HG03095 (cell line): ENCODE measurements at regions not wholly inside any gene's neighbourhood (a gene's known extent, or its start where the extent isn't known, plus 50 kb on each side); places are given as distances from the start of the nearest gene placed in this dataset.

Source experiments
- ATAC-seq: cut with Tn5 transposase; IDR thresholded peaks from one replicate; pipeline ENCODE4 v1.9.1; 2021; ENCODE audit warnings: moderate library complexity; ENCODE audit not compliant: unreplicated experiment

DNA sequence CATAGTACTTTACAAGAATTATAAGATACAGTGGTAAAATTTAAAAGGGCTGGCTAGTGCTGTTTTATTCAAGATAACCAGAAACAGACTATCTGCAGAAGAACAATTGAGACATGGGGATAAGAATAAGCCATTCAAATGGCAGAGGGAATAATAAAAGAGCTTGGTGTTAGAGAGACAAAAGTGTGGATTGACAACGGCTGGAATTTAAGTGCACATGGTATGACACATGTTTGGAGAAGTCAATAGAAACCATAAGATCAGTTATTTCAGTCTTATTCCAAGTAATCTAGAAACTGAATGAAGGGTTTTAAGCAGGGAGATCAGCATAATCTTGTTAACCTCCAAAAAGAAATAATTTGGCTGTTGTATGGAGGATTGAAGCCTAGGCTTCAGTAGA is 1205.5 kb upstream of the CITED2 start:
- no peak for ATAC-seq

DNA sequence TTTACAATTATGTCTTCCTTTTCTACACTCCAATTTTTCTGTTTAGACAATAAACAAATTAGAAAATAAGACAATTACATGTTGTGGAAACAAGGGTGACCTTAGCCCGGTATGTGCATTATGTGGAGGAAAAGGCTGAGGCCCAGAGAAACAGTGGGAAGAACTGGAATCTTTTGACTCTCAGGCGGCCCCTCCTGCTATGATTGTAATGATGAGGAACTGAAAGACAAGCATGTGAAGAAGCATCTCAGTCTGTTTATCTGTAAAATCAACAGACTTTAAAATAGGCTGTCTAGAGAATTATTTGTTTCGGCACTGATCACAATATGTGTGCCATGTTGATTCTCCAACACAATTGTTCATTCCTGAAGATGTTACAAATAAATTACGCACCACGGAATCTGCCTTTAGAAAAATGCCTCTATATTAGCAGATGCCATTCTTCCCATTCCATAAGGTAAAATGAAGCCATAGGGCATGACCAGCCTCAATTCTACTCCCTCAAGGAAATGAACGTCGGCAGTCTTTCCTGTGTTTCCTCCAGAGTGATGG is 1201.6 kb upstream of the CITED2 start:
- ATAC-seq: no peak

DNA sequence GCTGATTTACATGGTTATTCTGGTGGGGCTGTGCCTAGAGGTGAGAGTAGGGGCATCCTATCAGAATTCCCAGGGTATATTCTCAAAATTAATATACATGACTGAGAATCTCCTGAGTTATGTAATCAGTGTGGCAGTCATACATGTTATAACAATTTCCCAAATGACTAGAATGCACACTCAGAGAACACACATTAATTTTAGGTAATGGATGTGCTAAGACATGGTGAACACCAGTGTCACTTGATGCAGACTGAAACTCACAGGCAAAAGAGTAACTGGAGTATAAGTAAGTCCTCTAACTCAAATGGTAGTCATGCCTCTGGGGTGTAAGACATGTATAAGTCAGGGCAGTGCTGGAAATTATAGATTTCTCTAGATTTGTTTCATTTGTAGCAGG is 1198.4 kb upstream of the CITED2 start:
- no peak for ATAC-seq

DNA sequence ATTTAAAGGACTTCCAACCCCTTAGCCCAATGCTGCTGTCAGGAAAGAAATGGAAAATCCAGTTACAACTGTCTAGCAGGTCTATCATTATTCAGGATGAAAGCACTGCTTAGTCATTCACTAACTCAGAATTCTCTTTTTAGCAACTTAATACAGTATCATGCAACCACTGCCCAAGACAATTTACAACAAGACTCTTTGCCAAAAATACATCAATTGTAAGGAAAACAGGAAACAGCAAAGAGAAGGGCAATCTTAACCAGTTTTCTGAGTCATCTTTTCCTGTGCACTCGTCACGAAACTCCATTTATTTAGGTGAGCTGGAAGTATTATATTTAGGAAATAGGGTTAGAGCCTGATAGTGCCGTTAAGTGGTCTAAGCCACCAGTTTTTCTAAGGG is 1197.7 kb upstream of the CITED2 start:
- no peak for ATAC-seq

DNA sequence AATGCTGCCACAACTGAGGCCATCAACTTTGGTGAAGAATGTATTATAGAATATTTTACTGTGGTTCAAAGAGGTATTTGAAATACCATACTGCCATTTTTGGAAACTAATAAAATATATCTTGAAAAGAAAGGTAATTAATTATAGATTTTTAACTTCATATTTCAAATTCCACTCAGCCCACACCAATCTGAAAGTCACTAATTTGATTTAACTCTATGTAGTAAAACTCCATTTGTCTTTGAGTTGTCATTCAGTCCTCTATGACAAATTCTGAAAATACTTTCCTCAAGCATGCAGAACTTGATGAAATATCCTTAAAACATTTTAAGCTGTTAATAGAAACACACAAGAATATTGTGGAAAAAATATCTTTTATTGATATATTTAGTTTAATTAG is 1196.7 kb upstream of the CITED2 start:
- no peak for ATAC-seq

DNA sequence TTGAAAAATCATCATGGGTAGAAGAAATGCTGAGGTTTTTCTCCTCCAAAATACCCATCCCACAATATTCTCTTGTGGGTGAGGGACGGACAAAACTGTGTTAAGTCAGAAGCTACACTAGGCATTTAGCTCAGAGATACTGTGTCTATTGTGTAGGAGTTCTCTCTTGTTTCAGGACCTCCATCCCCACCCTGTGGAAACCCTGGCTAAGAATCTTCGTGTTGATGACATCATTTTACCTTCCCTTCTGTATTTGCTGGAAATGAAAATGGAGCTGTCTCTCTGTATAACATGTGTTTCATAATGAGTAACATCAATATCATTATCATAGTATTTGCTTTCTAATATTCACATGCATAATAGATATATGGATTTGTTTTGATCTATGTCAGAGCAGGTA is 1193.0 kb upstream of the CITED2 start:
- ATAC-seq: no peak

DNA sequence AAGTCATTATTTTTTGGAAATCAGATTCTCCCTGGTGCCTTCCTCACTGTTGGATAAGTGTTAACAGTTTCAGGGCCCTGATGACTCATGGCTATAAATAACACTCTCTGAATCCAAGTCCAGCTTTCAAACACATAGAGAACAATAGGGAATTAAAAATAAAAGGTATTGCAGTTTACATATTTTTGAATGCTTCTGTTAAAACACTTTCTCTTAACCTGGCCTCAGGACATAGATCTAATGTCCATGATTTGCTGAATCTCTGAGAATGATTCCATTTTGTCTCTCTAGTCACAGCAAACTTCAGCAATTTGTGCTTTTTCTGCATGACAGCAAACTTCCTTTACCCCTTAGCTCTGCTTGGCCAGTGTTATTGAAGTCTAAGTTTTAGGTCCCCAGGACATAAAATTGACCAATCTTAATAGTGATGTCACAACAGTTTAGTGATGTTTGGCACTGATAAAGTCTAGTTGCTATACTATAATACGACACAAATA is 1192.4 kb upstream of the CITED2 start:
- no peak for ATAC-seq

DNA sequence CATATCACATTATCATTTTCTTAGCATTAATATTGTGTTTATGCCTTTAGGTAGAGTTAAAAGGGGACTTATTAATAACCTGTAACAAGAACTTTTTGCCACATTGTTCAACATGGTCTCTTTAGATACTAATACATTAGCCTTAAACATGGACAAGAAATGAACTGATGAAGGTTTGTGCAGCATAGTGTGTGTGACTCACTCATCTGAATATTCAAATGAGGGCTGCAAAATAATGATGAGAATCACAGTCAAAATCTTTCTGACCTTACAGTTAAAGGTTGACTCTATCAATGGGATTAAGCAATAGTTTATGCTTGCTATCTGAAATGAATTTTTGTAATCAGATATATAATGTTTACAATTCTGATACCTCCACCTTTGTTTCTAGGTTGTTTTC is 1189.3 kb upstream of the CITED2 start:
- no peak for ATAC-seq

DNA sequence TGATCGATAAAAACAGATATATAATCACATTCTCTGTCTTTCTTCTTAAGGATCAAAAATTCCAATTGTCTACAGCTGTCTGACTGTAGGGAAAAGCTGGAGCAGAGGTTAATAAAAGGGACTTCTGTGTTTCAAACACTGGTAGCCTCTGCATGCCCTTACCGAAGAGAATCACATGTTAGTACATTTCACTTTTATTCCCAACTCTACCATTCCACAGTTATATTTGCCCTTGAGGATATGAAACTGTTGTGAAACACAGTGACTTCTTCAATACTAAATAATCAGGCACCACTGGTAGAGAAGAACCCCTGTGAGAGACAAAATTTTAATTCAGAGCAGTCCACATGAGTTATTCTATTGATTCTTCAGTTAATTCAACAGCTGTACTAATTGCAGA is 1187.3 kb upstream of the CITED2 start:
- ATAC-seq: no peak

DNA sequence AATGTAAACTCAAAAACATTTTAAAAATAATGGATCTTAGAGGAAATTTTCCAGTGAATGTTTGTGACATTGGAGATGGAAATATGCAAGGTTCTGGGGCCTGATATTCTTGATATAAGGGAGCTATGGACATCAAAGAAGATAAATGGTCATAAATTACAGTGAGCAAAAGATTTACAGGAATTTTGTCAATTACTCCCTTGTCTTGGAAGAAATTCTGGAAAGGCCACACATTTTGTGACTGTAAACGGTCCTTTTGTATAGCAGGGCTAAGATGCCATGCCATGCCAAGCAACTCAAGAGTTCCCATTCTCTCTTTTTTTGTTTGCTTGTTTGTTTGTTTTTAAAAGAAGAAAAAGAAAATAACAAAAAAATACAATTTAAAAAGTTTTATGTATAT is 1186.2 kb upstream of the CITED2 start:
- no peak for ATAC-seq

DNA sequence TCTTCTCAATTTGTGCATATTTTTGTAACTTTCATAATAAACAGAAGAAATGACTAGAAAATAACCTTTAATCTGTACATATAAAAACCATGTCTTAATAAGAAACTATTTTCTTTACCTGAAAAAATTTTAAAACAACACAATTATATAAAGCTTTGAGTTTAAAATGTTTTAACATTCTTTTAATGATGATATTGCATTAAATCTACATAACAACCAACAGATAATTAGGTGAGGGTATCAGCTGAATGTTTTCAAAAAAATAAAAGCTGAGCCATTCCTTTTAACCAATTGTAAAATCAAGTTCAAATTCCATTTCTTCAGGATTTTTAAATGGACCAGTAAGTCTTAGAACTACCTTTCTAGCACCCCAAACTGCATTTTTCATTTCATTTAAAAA is 1185.0 kb upstream of the CITED2 start:
- ATAC-seq: no peak

DNA sequence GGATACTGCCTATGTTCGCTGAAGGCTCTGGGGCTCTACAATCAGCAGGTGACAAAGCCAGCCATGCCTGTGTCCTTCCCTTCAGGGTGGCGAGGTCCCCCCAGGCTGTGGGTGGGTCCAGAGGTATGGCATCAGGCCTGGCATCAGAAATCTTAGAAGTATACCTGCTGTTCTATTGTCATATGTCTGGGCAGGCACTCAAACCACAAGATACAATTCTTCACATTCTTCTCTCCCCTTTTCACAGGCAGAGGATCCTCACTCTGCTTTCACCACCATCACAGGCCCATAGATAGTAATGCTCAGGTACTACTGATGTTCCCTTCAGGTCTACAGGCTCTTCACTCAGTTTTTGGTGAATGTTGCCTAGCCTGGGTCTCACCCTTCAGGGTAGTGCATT is 1180.0 kb upstream of the CITED2 start:
- no peak for ATAC-seq

DNA sequence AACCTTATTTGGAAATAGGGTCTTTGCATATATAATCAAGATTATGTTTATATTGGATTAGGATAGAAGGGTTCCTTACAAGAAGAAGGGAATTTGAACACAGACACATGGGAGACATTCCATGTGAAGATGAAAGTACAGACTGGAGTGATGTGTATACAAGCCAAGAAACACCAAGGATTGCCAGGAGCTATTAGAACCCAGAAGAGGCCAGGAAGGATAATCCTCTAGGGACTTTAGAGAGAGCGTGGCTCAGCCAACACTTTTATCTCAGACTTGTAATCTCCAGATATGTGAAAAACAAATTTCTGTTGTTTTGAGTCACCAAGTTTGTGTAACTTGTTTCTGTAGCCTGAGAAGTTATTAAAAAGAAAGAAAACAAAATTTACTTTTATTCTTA is 1173.9 kb upstream of the CITED2 start:
- ATAC-seq: no peak

DNA sequence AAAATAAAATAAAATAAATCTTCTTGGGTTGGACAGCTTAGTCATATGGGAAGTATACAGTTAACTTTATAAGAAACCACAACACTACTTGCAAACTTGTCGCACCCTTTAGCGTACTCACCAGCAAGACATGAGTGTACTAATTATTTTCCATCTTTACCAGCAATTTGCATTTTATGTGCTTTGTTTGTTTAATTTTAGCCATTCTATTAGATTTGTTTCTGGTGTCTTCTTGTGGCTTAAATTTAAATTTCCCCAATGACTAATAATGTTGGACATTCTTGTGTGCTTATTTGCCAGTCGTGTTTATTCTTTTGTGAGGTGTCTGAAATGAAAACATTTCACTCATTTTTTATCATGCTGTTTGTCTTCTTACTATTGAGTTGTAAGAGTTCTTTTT is 1172.2 kb upstream of the CITED2 start:
- no peak for ATAC-seq

DNA sequence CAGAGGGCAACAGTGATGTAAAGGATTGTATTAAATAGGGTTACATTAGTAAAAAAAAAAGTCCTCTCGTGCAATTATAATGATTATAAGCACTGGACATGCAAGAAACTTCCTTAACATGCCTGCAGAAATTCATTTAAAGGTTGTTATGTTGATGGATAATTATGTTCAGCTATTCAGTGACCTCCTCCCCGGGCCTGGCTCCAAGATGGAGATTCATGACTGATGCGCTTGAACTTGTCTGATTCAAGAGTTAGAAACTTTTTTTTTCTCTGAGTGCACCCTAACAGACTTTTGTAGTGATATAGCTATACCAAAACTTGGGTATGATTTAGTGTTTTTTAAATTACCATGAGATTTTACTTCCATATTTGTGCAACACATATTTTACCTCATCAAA is 1170.0 kb upstream of the CITED2 start:
- ATAC-seq: no peak

DNA sequence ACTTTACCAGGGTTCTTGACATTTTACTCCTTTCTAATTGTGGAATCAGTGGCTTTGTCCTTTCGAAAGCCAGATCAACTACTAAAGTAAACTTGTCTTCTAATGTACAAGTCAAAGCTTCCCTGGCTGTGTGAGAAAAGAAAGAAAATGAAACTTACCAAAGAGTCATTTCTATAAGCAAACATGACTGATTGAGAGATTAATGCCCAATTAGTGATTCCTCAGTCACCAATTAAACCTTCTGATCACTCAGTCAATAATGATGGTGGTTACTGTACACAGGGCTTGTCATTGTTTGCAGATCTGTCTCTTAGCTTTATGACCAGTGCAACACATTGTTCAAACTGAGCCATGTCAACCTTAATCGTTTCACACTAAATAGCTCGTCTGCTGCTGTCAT is 1168.4 kb upstream of the CITED2 start:
- ATAC-seq: no peak

DNA sequence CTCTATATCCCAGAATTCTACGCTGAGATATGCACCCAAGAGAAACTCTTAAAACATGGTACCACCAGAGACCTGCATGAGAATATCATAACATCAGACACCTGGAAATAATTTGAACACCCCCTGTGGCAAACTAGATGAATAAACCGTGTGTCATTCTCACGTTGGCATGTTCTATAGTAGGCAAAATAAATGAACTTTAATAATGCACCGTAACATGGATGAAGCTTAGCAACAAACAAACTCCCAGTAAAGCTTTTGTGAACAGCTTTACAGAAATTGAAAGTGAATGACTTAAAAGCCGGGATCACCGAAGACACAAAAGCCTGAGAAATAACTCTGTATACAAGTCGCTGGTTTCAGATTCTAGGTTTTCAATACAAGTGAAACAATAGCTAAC is 1166.8 kb upstream of the CITED2 start:
- ATAC-seq: no peak

DNA sequence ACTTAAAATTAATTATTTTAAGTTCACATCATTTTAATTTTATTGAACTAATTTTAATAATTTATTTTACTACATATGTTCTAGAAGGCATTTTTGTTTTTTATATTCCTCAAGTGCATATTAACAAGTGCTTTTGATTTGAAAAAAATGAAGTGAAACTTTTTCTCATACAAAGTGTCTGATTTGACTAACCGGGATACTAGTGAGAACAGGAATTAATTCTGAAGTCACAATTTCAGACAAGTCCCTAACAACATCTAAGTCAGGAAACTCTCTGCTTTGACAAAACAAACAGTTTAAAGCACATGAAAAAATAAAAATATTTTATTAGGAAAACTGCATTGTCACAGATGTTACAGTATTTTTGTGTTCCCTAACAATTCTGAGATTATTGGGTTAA is 1166.3 kb upstream of the CITED2 start:
- no peak for ATAC-seq

DNA sequence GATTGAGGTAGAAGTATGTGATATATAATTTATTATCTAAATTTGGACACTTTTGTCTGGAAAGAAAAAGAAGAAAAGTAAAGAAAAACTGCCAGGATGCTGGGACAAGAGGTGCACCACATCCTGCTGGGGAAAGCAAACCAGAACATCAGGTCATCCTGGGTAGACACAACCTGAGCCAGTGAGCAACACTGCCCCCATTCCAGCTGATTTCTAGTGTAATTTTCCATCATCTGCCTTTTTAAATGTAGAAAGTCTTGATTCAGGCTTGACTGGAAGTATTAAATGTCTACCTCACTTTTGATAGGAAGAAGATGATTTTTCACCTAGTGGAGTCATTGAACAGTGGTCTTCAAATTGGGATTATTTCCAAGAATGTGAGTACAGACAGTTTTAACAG is 1164.5 kb upstream of the CITED2 start:
- ATAC-seq: no peak

DNA sequence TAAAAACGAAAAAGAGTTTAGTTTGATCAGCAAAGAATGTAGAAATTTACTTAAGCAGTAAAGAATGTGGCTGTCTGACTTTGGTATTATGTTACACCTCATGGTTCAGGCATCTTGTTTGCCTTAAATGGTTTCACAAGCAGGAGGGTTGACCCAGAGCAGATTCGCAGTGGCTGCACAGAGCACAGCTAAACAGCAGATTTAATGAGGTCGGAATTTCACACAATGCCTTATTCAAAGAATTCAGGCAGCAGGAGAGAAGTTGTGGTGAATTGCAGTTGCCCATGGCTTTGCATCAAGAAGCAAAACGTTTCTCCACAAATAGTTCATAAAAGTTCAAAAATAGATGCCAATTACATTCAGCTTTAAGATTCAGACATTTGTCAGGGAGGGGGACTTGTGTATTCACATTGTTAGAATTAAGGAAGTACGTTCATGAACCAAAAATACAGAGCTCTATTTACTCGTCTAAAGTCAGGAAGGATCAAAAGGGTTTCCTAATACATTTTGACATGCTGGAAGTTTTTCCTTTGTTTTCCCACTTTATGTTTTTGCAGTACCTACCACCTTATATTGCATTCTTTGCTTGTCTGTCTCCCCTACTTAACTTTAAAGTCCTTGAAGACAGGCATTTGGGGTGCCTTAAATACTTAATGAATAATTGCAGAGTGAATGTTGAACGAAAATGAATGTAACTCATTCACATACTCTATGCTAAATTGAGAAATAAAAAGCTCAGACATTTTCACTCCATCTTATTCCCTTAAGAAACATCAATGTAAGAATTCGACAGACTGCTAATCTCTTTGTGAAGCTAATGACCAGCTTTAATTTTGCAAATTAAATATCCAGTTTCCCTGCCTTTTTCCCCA is 1163.6 kb upstream of the CITED2 start:
- ATAC-seq: no peak

DNA sequence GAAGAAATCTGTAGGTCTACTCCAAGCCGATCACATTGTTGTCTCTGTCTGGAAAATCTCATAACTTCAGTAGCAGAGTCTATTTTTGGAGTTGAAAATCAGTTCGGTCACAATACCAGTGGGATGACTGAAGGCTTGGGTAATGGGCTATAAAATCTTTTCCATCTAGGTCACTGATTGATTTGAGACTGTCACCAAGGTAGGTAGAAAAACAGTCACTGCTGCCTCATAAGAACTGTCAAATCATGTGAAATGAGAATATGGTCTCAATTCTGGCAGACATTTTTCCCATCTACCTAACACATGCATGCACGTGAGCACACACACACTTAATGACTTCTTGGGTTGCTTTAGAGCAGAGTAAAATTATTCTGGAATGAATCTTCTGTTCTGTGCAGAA is 1162.8 kb upstream of the CITED2 start:
- ATAC-seq: no peak

DNA sequence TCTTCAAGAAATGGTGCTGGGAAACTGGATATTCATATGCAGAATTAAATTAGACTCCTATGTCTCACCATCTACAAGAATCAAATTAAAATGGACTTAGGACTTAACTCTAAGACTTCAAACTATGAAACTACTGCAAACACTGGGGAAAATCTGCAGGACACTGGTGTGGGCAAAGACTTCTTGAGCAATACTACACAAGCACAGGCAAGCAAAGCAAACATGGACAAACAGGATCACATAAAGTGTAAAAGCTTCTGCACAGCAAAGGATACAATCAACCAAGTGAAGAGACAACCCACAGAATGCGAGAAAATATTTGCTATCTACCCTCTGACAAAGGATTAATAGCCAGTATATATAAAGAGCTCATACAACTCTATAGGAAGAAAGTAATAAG is 1161.1 kb upstream of the CITED2 start:
- no peak for ATAC-seq

DNA sequence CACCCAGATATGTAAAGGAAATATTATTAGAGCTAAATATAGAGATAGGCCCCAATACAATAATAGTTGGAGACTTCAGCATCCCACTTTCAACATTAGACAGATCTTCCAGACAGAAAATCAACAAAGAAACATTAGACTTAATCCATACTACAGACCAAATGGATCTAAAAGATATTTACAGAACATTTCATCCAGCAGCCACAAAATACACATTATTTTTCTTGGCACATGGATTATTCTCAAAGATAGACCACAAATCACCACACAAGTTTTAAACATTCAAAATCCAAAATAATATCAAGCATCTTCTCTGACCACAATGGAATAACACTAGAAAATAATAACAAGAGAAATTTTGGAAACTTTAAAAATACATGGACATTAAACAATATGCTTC is 1159.1 kb upstream of the CITED2 start:
- no peak for ATAC-seq
